GM12891 (cell line): ENCODE measurements at regions not wholly inside any gene's neighbourhood (a gene's known extent, or its start where the extent isn't known, plus 50 kb on each side); places are given as distances from the start of the nearest gene placed in this dataset.

Experiments used
- POLR2A ChIP-seq: IDR thresholded peaks from 2 replicates; pipeline ENCODE4 v1.6.1; 2011; ENCODE audit warnings: low read depth, low read length, control low read depth
- POLR2AphosphoS5 ChIP-seq: IDR thresholded peaks from 2 replicates; pipeline ENCODE4 v1.6.1; 2011; ENCODE audit warnings: low read depth, low read length, control low read depth
- POU2F2 ChIP-seq: IDR thresholded peaks from 2 replicates; pipeline ENCODE4 v1.6.1; 2011; ENCODE audit warnings: low read depth, mild to moderate bottlenecking, control low read depth, low read length, moderate library complexity
- TAF1 ChIP-seq: IDR thresholded peaks from 2 replicates; pipeline ENCODE4 v1.6.1; 2011; ENCODE audit warnings: low read depth, low read length, control low read depth

DNA sequence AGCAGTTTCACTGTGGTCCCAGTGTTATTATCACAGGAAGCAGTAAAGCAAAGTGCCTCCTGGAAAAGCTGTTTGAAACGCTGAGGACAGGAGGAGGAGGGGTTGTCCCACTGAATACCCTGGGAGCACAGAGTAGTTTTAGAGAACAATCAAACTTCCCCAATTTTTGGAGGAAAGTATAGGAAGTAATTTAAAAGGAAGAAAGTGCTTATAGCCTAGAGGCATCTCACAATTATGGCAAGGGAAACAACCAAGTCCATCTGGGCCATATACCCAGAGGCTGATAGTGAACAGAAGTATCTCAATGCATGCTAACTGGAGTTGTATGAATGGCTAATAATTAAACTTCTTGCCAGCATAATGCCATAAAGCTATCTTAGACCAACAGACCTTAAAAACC, 137.2 kb upstream of the EPHA6 start:
- TF ChIP-seq POLR2A (no peak), TAF1 (no peak), POLR2AphosphoS5 (no peak), POU2F2 (no peak)
